GM23248 (cell line): ENCODE measurements at regions not wholly inside any gene's neighbourhood (a gene's known extent, or its start where the extent isn't known, plus 50 kb on each side); places are given as distances from the start of the nearest gene placed in this dataset.

ENCODE experiments used
- DNase-seq: peaks from one replicate; pipeline ENCODE4 v3.0.0-alpha.2; 2015
- H2AFZ ChIP-seq: fragments of 200-600 bp; sonication (generic); 2 replicates; pipeline ENCODE4 v1.6.1; 2016; ENCODE audit warnings: antibody characterized with exemption
- H3F3A ChIP-seq: fragments of 200-600 bp; sonication (generic); 2 replicates; pipeline ENCODE4 v1.6.1; 2016; ENCODE audit warnings: mild to moderate bottlenecking, antibody characterized with exemption, mixed run types; ENCODE audit not compliant: insufficient read depth
- H3K27ac ChIP-seq: fragments of 200-600 bp; sonication (generic); 2 replicates; pipeline ENCODE4 v1.5.1; 2016; ENCODE audit warnings: mild to moderate bottlenecking
- H3K27me3 ChIP-seq: fragments of 200-600 bp; sonication (generic); replicated peaks from 2 replicates; pipeline ENCODE4 v1.6.1; 2016; ENCODE audit warnings: mild to moderate bottlenecking; ENCODE audit not compliant: insufficient read depth
- H3K36me3 ChIP-seq: fragments of 200-600 bp; sonication (generic); 2 replicates; pipeline ENCODE4 v1.6.1; 2016; ENCODE audit warnings: low read depth, mild to moderate bottlenecking
- H3K4me1 ChIP-seq: fragments of 200-600 bp; sonication (generic); 2 replicates; pipeline ENCODE4 v1.6.1; 2016; ENCODE audit warnings: mild to moderate bottlenecking; ENCODE audit not compliant: insufficient read depth
- H3K4me2 ChIP-seq: fragments of 200-600 bp; sonication (generic); one replicate; pipeline ENCODE4 v1.6.1; 2016; ENCODE audit warnings: mild to moderate bottlenecking; ENCODE audit not compliant: unreplicated experiment
- H3K4me3 ChIP-seq: fragments of 200-600 bp; sonication (generic); 2 replicates; pipeline ENCODE4 v1.5.1; 2016; ENCODE audit warnings: mild to moderate bottlenecking
- H3K79me2 ChIP-seq: fragments of 200-600 bp; sonication (generic); 2 replicates; pipeline ENCODE4 v1.6.1; 2016; ENCODE audit warnings: mild to moderate bottlenecking; ENCODE audit not compliant: insufficient read depth
- H3K9ac ChIP-seq: fragments of 200-600 bp; sonication (generic); 2 replicates; pipeline ENCODE4 v1.6.1; 2016; ENCODE audit warnings: mild to moderate bottlenecking
- H3K9me2 ChIP-seq: fragments of 200-600 bp; sonication (generic); 2 replicates; pipeline ENCODE4 v1.6.1; 2016; ENCODE audit warnings: mixed run types, mild to moderate bottlenecking, moderate library complexity; ENCODE audit not compliant: insufficient read depth
- H3K9me3 ChIP-seq: fragments of 200-600 bp; sonication (generic); one replicate; pipeline ENCODE4 v1.6.1; 2017; ENCODE audit warnings: low read depth
- H4K20me1 ChIP-seq: fragments of 200-600 bp; sonication (generic); 2 replicates; pipeline ENCODE4 v1.6.0; 2016; ENCODE audit not compliant: insufficient read depth
- EZH2 ChIP-seq: fragments of 200-600 bp; sonication (generic); IDR thresholded peaks from 2 replicates; pipeline ENCODE4 v1.6.1; 2018; ENCODE audit warnings: antibody characterized with exemption, mild to moderate bottlenecking; ENCODE audit not compliant: insufficient read depth, poor library complexity, severe bottlenecking
- EZH2phosphoT487 ChIP-seq: fragments of 200-600 bp; sonication (generic); IDR thresholded peaks from 2 replicates; pipeline ENCODE4 v1.6.1; 2018; ENCODE audit warnings: antibody characterized with exemption, moderate library complexity, mild to moderate bottlenecking, low read depth; ENCODE audit not compliant: insufficient read depth
- WGBS, 2 experiments: methylation state at CpG; one replicate each; pipeline ENCODE4 v1.1.6; 2015 to 2017; ENCODE audit warnings: low lambda C conversion rate in 2 of 2, low coverage in 1 of 2; ENCODE audit errors: missing lambda C conversion rate in 2 of 2; 5-methylcytosine and 5-hydroxymethylcytosine counted together
- in situ Hi-C: fragments of 300-500 bp; cut with MboI; formaldehyde crosslinking; loops from 2 replicates; pipeline ENCODE4 v1.15.0; 2020

DNA sequence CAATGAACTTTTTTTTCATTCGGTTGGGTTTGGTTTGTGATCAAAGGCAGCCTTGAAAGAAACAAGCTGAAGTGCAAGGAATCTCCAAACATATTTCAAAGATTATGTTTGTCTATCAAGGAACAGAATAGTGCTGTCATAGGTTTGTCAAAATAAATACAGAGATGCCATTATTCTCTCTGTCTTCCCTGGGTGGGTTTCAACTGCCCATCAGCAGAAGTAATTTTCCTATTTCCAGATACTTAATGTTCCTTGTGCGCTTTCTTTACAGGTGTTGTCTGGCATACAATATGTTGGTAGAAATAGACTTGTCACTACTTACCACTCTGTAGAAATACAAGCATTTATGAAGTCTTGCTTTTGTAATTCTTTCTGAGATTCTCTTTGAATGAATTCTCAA, 294.9 kb downstream of the PDHA2 start:
- Histone ChIP-seq H2AFZ (no peak overlapping the region), H3K9ac (no peak overlapping the region), H3K27me3 (no peaks in the 10 kb centered on the region), H3K9me2 (no peaks in the 10 kb centered on the region), H3K79me2 (no peaks in the 10 kb centered on the region), H3F3A (no peaks in the 10 kb centered on the region), H3K9me3 (no peaks in the 10 kb centered on the region), H3K36me3 (no peaks in the 10 kb centered on the region), H4K20me1 (no peaks in the 10 kb centered on the region), H3K27ac (no peak overlapping the region), H3K4me3 (no peak overlapping the region), H3K4me1 (no peaks in the 10 kb centered on the region), H3K4me2 (no peak overlapping the region)
- no peak for DNase-seq
- 13 to 14% methylated on average over 2 of the region's 2 CpGs for WGBS, 2 experiments
- in situ Hi-C loops: no loop called here
- TF ChIP-seq EZH2: no peak
- TF ChIP-seq EZH2phosphoT487: no peak

- no peaks in the 10 kb centered on the region for H3F3A ChIP-seq
- in situ Hi-C loops: no loop called here
- no peak overlapping the region for H3K4me3 ChIP-seq
- H3K27me3 ChIP-seq: no peaks in the 10 kb centered on the region
- H3K9ac ChIP-seq: no peak overlapping the region
- H3K36me3 ChIP-seq: no peaks in the 10 kb centered on the region
- WGBS, 2 experiments: 0 to 6% methylated on average over 2 of the region's 2 CpGs
- no peaks in the 10 kb centered on the region for H4K20me1 ChIP-seq
- H3K4me1 ChIP-seq: no peaks in the 10 kb centered on the region
- TF ChIP-seq EZH2phosphoT487: no peak
- no peak for TF ChIP-seq EZH2
- no peaks in the 10 kb centered on the region for H3K79me2 ChIP-seq
- no peak overlapping the region for H3K4me2 ChIP-seq
- H3K9me2 ChIP-seq: no peaks in the 10 kb centered on the region
- no peaks in the 10 kb centered on the region for H3K9me3 ChIP-seq
- H3K27ac ChIP-seq: no peak overlapping the region
- no peak overlapping the region for H2AFZ ChIP-seq
- DNase-seq: no peak
Observed at GRCh38 chr4:96136056-96136455, 296.2 kb downstream of the PDHA2 start.

DNA sequence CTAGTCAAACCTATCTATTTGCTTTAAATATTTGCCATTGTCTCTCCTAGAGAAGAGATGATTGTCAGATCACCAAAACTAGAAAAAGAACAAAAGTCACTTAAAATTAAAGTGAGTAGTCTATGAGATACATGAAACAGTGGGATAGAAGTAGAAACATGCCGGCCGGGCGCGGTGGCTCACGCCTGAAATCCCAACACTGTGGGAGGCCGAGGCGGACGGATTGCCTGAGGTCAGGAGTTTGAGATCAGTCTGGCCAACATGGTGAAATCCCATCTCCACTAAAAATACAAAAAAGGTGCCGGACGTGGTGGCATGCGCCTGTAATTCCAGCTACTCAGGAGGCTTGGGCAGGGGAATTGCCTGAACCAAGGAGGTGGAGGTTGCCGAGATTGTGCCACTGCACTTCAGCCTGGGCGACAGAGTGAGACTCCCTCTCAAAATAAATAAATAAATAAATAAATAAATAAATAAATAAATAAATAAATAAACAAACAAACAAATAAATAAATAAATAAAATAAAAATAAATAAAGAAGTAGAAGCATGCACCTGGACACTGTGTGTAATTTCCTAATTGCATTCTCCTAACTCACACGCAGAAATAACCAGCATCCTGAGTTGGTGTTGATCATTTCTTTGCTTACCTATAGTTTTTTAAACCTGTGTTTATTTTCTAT, 299.5 kb downstream of the PDHA2 start:
- Histone ChIP-seq H3K36me3 (no peaks in the 10 kb centered on the region), H3K79me2 (no peaks in the 10 kb centered on the region), H3K27ac (no peak overlapping the region), H3K4me1 (no peaks in the 10 kb centered on the region), H4K20me1 (no peaks in the 10 kb centered on the region), H3K9me2 (no peaks in the 10 kb centered on the region), H3K4me2 (no peak overlapping the region), H3K9ac (no peak overlapping the region), H3K4me3 (no peak overlapping the region), H2AFZ (no peak overlapping the region), H3F3A (no peaks in the 10 kb centered on the region), H3K9me3 (no peaks in the 10 kb centered on the region), H3K27me3 (no peaks in the 10 kb centered on the region)
- in situ Hi-C loops: no loop called here
- TF ChIP-seq EZH2phosphoT487: no peak
- no peak for TF ChIP-seq EZH2
- WGBS, 2 experiments: 68 to 71% methylated on average over 14 of the region's 14 CpGs
- no peak for DNase-seq

- no peak for TF ChIP-seq EZH2phosphoT487
- TF ChIP-seq EZH2: no peak
- no peak overlapping the region for H3K27ac ChIP-seq
- H3K4me2 ChIP-seq: no peak overlapping the region
- no peak for DNase-seq
- H3K4me1 ChIP-seq: no peaks in the 10 kb centered on the region
- no peaks in the 10 kb centered on the region for H3F3A ChIP-seq
- H3K4me3 ChIP-seq: no peak overlapping the region
- in situ Hi-C loops: no loop called here
- no peak overlapping the region for H2AFZ ChIP-seq
- no peaks in the 10 kb centered on the region for H4K20me1 ChIP-seq
- no peaks in the 10 kb centered on the region for H3K79me2 ChIP-seq
- H3K9me2 ChIP-seq: no peaks in the 10 kb centered on the region
- H3K9me3 ChIP-seq: no peaks in the 10 kb centered on the region
- no peak overlapping the region for H3K9ac ChIP-seq
- WGBS, 2 experiments: 23 to 24% methylated on average over 1 of the region's 1 CpG
- H3K27me3 ChIP-seq: no peaks in the 10 kb centered on the region
- no peaks in the 10 kb centered on the region for H3K36me3 ChIP-seq
Observed at GRCh38 chr4:96145601-96146000, 305.7 kb downstream of the PDHA2 start.

- no peaks in the 10 kb centered on the region for H3K36me3 ChIP-seq
- H4K20me1 ChIP-seq: no peaks in the 10 kb centered on the region
- H3K4me3 ChIP-seq: no peak overlapping the region
- no peaks in the 10 kb centered on the region for H3K9me3 ChIP-seq
- no peaks in the 10 kb centered on the region for H3K27me3 ChIP-seq
- no peaks in the 10 kb centered on the region for H3K4me1 ChIP-seq
- TF ChIP-seq EZH2phosphoT487: no peak
- no peak for TF ChIP-seq EZH2
- no peaks in the 10 kb centered on the region for H3K9me2 ChIP-seq
- H3K27ac ChIP-seq: no peak overlapping the region
- H3K4me2 ChIP-seq: no peak overlapping the region
- H2AFZ ChIP-seq: no peak overlapping the region
- H3K9ac ChIP-seq: no peak overlapping the region
- no peaks in the 10 kb centered on the region for H3F3A ChIP-seq
- DNase-seq: no peak
- in situ Hi-C loops: no loop called here
- no peaks in the 10 kb centered on the region for H3K79me2 ChIP-seq
Observed at GRCh38 chr4:96146686-96147085, 306.8 kb downstream of the PDHA2 start.
